Vagina (tissue), 2 donors: ENCODE measurements at regions not wholly inside any gene's neighbourhood (a gene's known extent, or its start where the extent isn't known, plus 50 kb on each side); places are given as distances from the start of the nearest gene placed in this dataset.

Source experiments
- POLR2A ChIP-seq, 2 donors: fragments of 450-650 bp; IDR thresholded peaks; one replicate each; pipeline ENCODE4 v1.6.1; 2017; ENCODE audit warnings: antibody characterized with exemption in 2 of 2, mild to moderate bottlenecking in 2 of 2, moderate library complexity in 2 of 2
- POLR2AphosphoS5 ChIP-seq, 2 donors: sonication (generic); formaldehyde crosslinking; IDR thresholded peaks; one replicate each; pipeline ENCODE4 v1.9.0; 2017; ENCODE audit warnings: antibody characterized with exemption in 2 of 2, mild to moderate bottlenecking in 2 of 2, low read depth in 1 of 2; ENCODE audit not compliant: insufficient read depth in 1 of 2
- TF ChIP-seq, protein P1 (sequence below), 3 experiments: fragments of 450-650 bp in 2 of 3; fragments of 200-600 bp in 1 of 3; sonication (generic) in 1 of 3; IDR thresholded peaks; one replicate each; pipeline ENCODE4 v1.5.1; 2017 to 2019; ENCODE audit warnings: antibody characterized with exemption in 3 of 3, mild to moderate bottlenecking in 2 of 3, moderate library complexity in 2 of 3

DNA sequence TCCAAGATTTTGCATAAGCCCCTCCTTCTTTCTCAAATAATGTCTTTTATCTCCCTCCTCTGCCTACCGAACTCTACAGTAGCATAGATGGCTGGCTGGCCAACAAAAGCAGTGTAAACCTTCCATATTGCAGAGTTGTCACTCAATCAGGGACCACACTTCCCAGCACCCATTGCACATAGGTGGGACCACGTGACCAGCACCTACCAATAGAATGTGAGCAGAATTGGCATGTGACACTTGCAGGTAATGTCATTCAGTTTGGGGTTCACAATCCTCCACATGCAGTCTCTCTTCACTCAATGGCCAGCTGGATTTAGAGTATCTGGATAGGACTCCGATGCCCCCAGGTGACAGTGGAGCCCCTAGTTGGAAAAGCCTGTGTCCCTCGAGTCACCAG, 190.3 kb upstream of the CRY1 start:
- TF ChIP-seq, protein P1, sequence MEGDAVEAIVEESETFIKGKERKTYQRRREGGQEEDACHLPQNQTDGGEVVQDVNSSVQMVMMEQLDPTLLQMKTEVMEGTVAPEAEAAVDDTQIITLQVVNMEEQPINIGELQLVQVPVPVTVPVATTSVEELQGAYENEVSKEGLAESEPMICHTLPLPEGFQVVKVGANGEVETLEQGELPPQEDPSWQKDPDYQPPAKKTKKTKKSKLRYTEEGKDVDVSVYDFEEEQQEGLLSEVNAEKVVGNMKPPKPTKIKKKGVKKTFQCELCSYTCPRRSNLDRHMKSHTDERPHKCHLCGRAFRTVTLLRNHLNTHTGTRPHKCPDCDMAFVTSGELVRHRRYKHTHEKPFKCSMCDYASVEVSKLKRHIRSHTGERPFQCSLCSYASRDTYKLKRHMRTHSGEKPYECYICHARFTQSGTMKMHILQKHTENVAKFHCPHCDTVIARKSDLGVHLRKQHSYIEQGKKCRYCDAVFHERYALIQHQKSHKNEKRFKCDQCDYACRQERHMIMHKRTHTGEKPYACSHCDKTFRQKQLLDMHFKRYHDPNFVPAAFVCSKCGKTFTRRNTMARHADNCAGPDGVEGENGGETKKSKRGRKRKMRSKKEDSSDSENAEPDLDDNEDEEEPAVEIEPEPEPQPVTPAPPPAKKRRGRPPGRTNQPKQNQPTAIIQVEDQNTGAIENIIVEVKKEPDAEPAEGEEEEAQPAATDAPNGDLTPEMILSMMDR (IDR thresholded peaks at IDR 0.05), result no peak
- TF ChIP-seq POLR2AphosphoS5 (IDR thresholded peaks at IDR 0.05; ENCODE audit: insufficient read depth in 1 of 2, low read depth in 1 of 2), result no peak
- TF ChIP-seq POLR2A (IDR thresholded peaks at IDR 0.05), result no peak
